Astrocyte (in vitro differentiated cells and primary cell): ENCODE measurements at regions not wholly inside any gene's neighbourhood (a gene's known extent, or its start where the extent isn't known, plus 50 kb on each side); places are given as distances from the start of the nearest gene placed in this dataset.

Experiments
- DNase-seq: peaks from one replicate; pipeline ENCODE4 v3.0.0-alpha.2; 2010; ENCODE audit warnings: low read depth
- FAIRE-seq: peaks from 2 replicates; lab custom pipeline; 2011; peaks lifted over from hg19 to GRCh38; lab: Jason Lieb, UNC
- H2AFZ ChIP-seq: 2 replicates; pipeline ENCODE4 v1.6.0; 2012; ENCODE audit warnings: low read depth, low read length, inconsistent platforms
- H3K27ac ChIP-seq: 2 replicates; pipeline ENCODE4 v1.5.1; 2011; ENCODE audit warnings: low read depth, low read length, inconsistent platforms
- H3K27me3 ChIP-seq: 2 replicates; pipeline ENCODE4 v1.6.0; 2011; ENCODE audit warnings: low read length, inconsistent platforms; ENCODE audit not compliant: insufficient read depth
- H3K36me3 ChIP-seq: 2 replicates; pipeline ENCODE4 v1.5.1; 2011; ENCODE audit warnings: low read length, inconsistent platforms; ENCODE audit not compliant: insufficient read depth
- H3K4me1 ChIP-seq: 2 replicates; pipeline ENCODE4 v1.5.1; 2011; ENCODE audit warnings: low read length, inconsistent platforms; ENCODE audit not compliant: insufficient read depth
- H3K4me2 ChIP-seq: 2 replicates; pipeline ENCODE4 v1.6.0; 2012; ENCODE audit warnings: low read length, inconsistent platforms
- H3K4me3 ChIP-seq: 2 replicates; pipeline ENCODE4 v1.5.1; 2011; ENCODE audit warnings: low read depth, mild to moderate bottlenecking, low read length, inconsistent platforms; ENCODE audit not compliant: insufficient read depth
- H3K79me2 ChIP-seq: 2 replicates; pipeline ENCODE4 v1.6.0; 2012; ENCODE audit warnings: mild to moderate bottlenecking, low read length, inconsistent platforms; ENCODE audit not compliant: insufficient read depth
- H3K9ac ChIP-seq: 2 replicates; pipeline ENCODE4 v1.6.0; 2012; ENCODE audit warnings: mild to moderate bottlenecking, low read length, inconsistent platforms
- H3K9me3 ChIP-seq: 2 replicates; pipeline ENCODE4 v1.5.1; 2012; ENCODE audit warnings: low read depth, mild to moderate bottlenecking, low read length, inconsistent platforms; ENCODE audit not compliant: insufficient read depth
- H4K20me1 ChIP-seq: 2 replicates; pipeline ENCODE4 v1.6.0; 2012; ENCODE audit warnings: low read length, inconsistent platforms; ENCODE audit not compliant: insufficient read depth
- H3K27ac Mint-ChIP-seq: one replicate; pipeline ENCODE4 v1.8.0; 2021; ENCODE audit warnings: mild to moderate bottlenecking, mixed read lengths; ENCODE audit not compliant: unreplicated experiment
- H3K27me3 Mint-ChIP-seq: one replicate; pipeline ENCODE4 v1.8.0; 2021; ENCODE audit warnings: low read depth, mixed read lengths; ENCODE audit not compliant: unreplicated experiment
- H3K36me3 Mint-ChIP-seq: one replicate; pipeline ENCODE4 v1.8.0; 2021; ENCODE audit warnings: low read depth, mixed read lengths; ENCODE audit not compliant: unreplicated experiment
- H3K4me1 Mint-ChIP-seq: one replicate; pipeline ENCODE4 v1.8.0; 2021; ENCODE audit warnings: low read depth, mixed read lengths; ENCODE audit not compliant: unreplicated experiment
- H3K4me3 Mint-ChIP-seq: one replicate; pipeline ENCODE4 v1.8.0; 2021; ENCODE audit warnings: mild to moderate bottlenecking, moderate library complexity, mixed read lengths; ENCODE audit not compliant: unreplicated experiment
- H3K9me3 Mint-ChIP-seq: one replicate; pipeline ENCODE4 v1.8.0; 2021; ENCODE audit warnings: mild to moderate bottlenecking, mixed read lengths; ENCODE audit not compliant: unreplicated experiment
- EZH2 ChIP-seq: IDR thresholded peaks from 2 replicates; pipeline ENCODE4 v1.6.1; 2012; ENCODE audit warnings: mild to moderate bottlenecking, low read length, inconsistent platforms; ENCODE audit not compliant: insufficient read depth
- TF ChIP-seq, protein P1 (sequence below): IDR thresholded peaks from 2 replicates; pipeline ENCODE4 v1.5.1; 2011; ENCODE audit warnings: low read depth, mild to moderate bottlenecking, inconsistent platforms, low read length, moderate library complexity; ENCODE audit not compliant: insufficient read depth

DNA sequence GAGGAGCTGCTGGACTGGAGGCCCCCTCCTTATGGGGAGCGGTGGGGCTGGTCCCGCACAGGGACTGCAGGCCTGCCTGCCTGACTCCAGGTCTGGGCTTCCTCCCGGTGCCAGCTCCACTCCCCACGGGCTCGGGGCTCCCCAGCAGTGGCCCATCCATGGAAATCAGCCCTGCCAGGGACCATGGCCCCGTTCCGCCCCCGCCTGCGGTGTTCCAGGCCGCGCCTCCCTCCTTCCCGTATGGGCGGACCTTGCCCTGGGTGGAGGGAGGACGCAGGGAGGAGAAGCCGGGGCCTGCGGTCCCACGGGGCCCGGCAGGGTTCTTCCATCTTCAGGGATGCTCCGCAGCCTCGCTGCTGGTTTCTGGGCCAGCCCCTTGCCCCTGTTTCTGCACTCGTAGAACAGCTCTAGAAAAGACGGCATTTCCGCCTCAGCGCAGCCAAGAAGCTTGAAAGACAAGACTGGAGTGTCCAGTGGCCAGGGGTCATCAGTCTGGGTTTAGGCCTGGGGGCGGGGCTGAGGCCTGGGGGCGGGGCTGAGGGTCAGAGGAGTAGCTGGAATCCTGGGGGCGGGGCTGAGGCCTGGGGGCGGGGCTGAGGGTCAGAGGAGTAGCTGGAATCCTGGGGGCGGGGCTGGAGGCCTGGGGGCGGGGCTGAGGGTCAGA lies 1330.6 kb downstream of the BRD1 start:
- H3K27ac Mint-ChIP-seq = no peak overlapping the region
- Histone ChIP-seq H3K27ac (no peak overlapping the region), H2AFZ (no peak overlapping the region), H3K9ac (no peak overlapping the region), H3K27me3 (no peaks in the 10 kb centered on the region), H3K36me3 (no peaks in the 10 kb centered on the region), H3K79me2 (peaks cover 5% of the 10 kb centered on the region), H3K4me1 (peaks cover 11% of the 10 kb centered on the region), H3K4me3 (no peak overlapping the region), H3K4me2 (no peak overlapping the region), H3K9me3 (no peaks in the 10 kb centered on the region), H4K20me1 (peaks cover 18% of the 10 kb centered on the region)
- peaks cover 26% of the 10 kb centered on the region for H3K27me3 Mint-ChIP-seq
- peaks cover 8% of the 10 kb centered on the region for H3K4me1 Mint-ChIP-seq
- H3K9me3 Mint-ChIP-seq = no peaks in the 10 kb centered on the region
- no peak for FAIRE-seq
- TF ChIP-seq, protein P1, sequence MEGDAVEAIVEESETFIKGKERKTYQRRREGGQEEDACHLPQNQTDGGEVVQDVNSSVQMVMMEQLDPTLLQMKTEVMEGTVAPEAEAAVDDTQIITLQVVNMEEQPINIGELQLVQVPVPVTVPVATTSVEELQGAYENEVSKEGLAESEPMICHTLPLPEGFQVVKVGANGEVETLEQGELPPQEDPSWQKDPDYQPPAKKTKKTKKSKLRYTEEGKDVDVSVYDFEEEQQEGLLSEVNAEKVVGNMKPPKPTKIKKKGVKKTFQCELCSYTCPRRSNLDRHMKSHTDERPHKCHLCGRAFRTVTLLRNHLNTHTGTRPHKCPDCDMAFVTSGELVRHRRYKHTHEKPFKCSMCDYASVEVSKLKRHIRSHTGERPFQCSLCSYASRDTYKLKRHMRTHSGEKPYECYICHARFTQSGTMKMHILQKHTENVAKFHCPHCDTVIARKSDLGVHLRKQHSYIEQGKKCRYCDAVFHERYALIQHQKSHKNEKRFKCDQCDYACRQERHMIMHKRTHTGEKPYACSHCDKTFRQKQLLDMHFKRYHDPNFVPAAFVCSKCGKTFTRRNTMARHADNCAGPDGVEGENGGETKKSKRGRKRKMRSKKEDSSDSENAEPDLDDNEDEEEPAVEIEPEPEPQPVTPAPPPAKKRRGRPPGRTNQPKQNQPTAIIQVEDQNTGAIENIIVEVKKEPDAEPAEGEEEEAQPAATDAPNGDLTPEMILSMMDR = no peak
- no peak for TF ChIP-seq EZH2
- H3K36me3 Mint-ChIP-seq = no peaks in the 10 kb centered on the region
- no peak overlapping the region for H3K4me3 Mint-ChIP-seq
- no peak for DNase-seq

GRCh38 chr22:48496226-48496845 lies 1331.3 kb downstream of the BRD1 start:
- Histone ChIP-seq H3K9ac (no peak overlapping the region), H3K36me3 (no peaks in the 10 kb centered on the region), H3K4me2 (no peak overlapping the region), H2AFZ (no peak overlapping the region), H3K4me3 (no peak overlapping the region), H3K27ac (no peak overlapping the region), H3K9me3 (no peaks in the 10 kb centered on the region), H3K4me1 (peaks cover 11% of the 10 kb centered on the region), H3K79me2 (peaks cover 8% of the 10 kb centered on the region), H3K27me3 (peaks cover 2% of the 10 kb centered on the region), H4K20me1 (peaks cover 21% of the 10 kb centered on the region)
- DNase-seq (no peak), FAIRE-seq (no peak)
- Mint-ChIP-seq H3K9me3 (no peaks in the 10 kb centered on the region), H3K4me1 (peaks cover 8% of the 10 kb centered on the region), H3K27me3 (peaks cover 29% of the 10 kb centered on the region), H3K4me3 (no peak overlapping the region), H3K36me3 (no peaks in the 10 kb centered on the region), H3K27ac (no peak overlapping the region)
- no peak for TF ChIP-seq EZH2
- TF ChIP-seq, protein P1 = no peak

DNA sequence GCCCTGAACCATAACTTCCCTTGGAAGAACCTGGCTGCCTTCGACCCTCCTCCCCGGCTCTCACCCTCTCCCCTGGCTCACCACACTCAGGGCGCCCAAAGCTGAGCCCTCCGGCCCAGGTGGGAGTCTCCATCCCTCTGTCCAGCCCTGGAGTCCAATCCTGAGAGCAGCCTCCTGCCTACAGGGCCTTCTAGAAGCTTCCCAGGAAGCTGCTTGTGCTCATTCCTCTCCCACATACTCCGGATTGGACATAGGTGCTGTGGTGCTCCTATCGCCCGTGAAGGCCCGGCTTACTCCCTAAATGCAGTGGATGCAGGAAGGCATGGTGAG lies 1332.0 kb downstream of the BRD1 start:
- H3K4me1 ChIP-seq = peaks cover 9% of the 10 kb centered on the region
- peaks cover 34% of the 10 kb centered on the region for H3K27me3 Mint-ChIP-seq
- FAIRE-seq = no peak

More for the DNA sequence above, 1332.0 kb downstream of the BRD1 start:
- Mint-ChIP-seq H3K4me3 (no peak overlapping the region), H3K4me1 (peaks cover 4% of the 10 kb centered on the region), H3K36me3 (no peaks in the 10 kb centered on the region), H3K27ac (no peak overlapping the region), H3K9me3 (no peaks in the 10 kb centered on the region)
- Histone ChIP-seq H3K4me3 (no peak overlapping the region), H3K9me3 (no peaks in the 10 kb centered on the region), H3K36me3 (no peaks in the 10 kb centered on the region), H3K79me2 (peaks cover 8% of the 10 kb centered on the region), H3K9ac (no peak overlapping the region), H2AFZ (no peak overlapping the region), H4K20me1 (peaks cover 28% of the 10 kb centered on the region), H3K27ac (no peak overlapping the region), H3K27me3 (peaks cover 6% of the 10 kb centered on the region), H3K4me2 (no peak overlapping the region)
- TF ChIP-seq, protein P1 = no peak
- no peak for TF ChIP-seq EZH2
- DNase-seq = no peak
